ENCODE measurements at regions not wholly inside any gene's neighbourhood (a gene's known extent, or its start where the extent isn't known, plus 50 kb on each side); places are given as distances from the start of the nearest gene placed in this dataset.

GRCh38 chr6:92201618-92202017, 1217.7 kb downstream of the EPHA7 start:
- TF ChIP-seq CTCF (IDR thresholded peaks at IDR 0.05) (no peak), POLR2A (IDR thresholded peaks at IDR 0.05) (no peak)
